ENCODE measurements at regions not wholly inside any gene's neighbourhood (a gene's known extent, or its start where the extent isn't known, plus 50 kb on each side); places are given as distances from the start of the nearest gene placed in this dataset.

DNA sequence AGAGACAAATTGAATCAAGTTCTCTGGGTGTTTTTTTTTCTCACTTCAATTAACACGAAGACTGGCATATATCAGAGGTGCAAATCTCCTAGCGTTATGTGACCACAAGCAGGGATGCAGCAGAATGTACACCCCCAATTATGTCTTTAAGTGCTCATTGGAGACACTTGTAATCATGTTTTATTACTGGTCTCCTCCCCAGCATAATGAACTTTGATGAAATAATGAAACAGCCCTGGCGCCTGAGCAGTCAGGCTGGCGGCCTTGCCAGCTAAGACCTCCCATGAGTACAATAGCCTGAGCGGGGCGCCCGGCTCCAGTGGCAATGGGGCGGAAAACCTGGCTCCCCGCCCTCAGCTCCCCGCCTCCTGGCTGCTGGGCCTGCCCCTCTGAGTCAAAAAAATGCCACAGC, 209.4 kb upstream of the MSX2 start:
- TF ChIP-seq, protein P1, sequence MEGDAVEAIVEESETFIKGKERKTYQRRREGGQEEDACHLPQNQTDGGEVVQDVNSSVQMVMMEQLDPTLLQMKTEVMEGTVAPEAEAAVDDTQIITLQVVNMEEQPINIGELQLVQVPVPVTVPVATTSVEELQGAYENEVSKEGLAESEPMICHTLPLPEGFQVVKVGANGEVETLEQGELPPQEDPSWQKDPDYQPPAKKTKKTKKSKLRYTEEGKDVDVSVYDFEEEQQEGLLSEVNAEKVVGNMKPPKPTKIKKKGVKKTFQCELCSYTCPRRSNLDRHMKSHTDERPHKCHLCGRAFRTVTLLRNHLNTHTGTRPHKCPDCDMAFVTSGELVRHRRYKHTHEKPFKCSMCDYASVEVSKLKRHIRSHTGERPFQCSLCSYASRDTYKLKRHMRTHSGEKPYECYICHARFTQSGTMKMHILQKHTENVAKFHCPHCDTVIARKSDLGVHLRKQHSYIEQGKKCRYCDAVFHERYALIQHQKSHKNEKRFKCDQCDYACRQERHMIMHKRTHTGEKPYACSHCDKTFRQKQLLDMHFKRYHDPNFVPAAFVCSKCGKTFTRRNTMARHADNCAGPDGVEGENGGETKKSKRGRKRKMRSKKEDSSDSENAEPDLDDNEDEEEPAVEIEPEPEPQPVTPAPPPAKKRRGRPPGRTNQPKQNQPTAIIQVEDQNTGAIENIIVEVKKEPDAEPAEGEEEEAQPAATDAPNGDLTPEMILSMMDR (IDR thresholded peaks at IDR 0.05): no peak
- no peak for TF ChIP-seq EP300 (IDR thresholded peaks at IDR 0.05)

All from tibial nerve (tissue), 4 donors.